Posterior vena cava (tissue), 2 donors: ENCODE measurements at regions not wholly inside any gene's neighbourhood (a gene's known extent, or its start where the extent isn't known, plus 50 kb on each side); places are given as distances from the start of the nearest gene placed in this dataset.
"Not testable (repeated sequence)": the region's sequence is repeated elsewhere in the genome, so short reads cannot be mapped to it uniquely, and the experiment has no call there.

ENCODE experiments used
- DNase-seq: peaks from one replicate; pipeline ENCODE4 v3.0.0-alpha.2; 2020; ENCODE audit warnings: low spot score
- intact Hi-C, 2 donors: fragments of 100-400 bp; cut with DNase I; formaldehyde crosslinking; loops; one replicate each; pipeline versions ENCODE4 v1.14.1 to v1.14.2; 2022 to 2023
- donor health status: DM: yes; HTN: yes; CAD: no.
- donor health status: DM: yes; HTN: yes; CAD: no.

DNA sequence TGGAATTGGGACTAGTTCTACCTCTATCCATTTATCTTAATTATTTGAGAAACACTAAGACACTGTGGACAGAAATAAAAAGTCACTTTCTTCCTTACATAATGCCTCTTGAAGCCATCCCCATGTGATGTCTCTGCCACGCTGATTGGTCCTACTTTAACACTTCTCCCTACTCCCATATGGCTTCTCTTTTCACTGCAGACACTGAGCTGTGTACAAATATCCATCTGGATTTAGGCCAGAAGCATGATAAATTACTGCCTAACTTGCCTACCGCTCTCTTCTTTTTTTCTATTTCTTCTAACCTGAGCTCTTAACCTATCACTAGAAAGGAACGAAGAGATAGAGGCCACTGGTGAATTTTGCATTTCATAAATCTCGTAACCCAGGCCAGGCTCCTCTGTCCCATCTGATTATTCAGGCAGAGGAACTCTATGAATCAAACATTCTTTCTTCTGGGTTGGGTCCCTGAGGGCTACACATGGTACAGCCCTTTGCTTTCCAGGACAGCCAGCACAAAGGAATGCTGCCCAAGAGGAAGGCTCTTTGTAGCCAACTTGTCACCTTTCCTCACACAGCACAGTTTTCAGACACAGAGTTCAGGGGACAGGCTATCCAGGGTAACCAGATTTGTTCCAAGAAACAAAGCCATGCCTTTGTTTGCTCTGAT lies 878.5 kb upstream of the LRRC4C start:
- intact Hi-C loops, result no loop called here
- no peak for DNase-seq

DNA sequence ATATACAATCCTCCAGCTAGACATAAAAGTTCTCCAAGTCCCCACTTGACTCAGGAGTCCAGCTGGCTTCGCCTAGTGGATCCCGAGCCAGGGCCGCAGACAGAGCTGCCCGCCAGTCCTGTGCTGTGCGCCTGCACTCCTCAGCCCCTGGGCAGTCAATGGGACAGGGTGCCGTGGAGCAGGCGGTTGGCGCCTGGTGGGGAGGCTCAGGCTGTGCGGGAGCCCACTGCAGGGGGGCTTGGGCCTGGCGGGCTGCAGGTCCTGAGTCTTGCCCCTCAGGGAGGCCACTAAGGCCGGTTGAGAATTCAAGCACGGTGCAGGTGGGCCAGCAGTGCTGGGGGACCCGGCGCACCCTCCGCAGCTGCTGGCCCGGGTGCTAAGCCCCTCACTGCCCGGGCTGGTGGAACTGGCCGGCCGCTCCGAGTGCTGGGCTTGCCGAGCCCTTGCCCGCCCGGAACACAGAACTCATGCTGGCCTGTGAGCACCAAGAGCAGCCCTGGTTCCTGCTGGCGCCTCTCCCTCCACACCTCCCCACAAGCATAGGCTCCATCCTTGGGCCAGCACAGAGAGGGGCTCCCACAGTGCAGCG lies 884.8 kb upstream of the LRRC4C start:
- DNase-seq, result no peak
- intact Hi-C loops, result no loop called here

DNA sequence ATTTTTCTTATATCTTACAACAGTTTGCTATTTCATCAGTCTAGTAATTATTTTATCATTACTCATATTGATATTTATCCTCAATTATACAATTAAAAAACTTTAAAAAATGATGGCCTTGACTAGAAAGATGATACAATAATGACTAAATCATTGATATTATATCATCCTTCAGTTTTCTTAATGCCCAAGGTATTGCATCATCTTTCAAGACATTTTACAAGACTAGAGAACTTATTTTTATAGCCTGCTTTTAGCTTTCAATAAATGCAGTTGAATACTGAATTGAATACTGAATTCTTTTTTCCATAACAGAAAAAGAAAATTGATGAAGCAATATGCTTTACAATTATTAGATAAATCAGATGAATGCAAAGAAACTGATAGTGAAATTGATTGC lies 886.5 kb upstream of the LRRC4C start:
- intact Hi-C loops, result no loop called here

DNA sequence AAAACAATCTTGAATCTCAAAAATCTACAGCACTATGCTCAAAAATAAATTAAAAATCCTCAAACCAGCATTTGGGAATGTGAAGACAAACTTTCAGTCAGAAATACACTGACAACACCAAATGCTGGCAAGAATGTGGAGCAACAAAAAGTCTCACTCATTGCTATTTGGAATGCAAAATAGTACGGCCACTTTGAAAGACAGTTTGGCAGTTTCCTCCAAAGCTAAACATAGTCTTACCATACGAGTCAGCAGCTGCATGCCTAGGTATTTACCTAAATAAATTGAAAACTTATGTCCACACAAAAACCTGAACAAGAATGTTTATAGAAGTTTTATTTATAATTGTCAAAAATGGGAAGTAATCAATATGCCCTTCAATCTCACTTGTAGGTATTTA lies 904.2 kb upstream of the LRRC4C start:
- intact Hi-C loops, result loop anchor here in 1 of 2 donors (1.0 kb wide), 1 partner anchor 16 kb away; no protein-coding TSS in a partner anchor
- no peak for DNase-seq

More for the DNA sequence above, 886.5 kb upstream of the LRRC4C start:
- DNase-seq, result no peak

DNA sequence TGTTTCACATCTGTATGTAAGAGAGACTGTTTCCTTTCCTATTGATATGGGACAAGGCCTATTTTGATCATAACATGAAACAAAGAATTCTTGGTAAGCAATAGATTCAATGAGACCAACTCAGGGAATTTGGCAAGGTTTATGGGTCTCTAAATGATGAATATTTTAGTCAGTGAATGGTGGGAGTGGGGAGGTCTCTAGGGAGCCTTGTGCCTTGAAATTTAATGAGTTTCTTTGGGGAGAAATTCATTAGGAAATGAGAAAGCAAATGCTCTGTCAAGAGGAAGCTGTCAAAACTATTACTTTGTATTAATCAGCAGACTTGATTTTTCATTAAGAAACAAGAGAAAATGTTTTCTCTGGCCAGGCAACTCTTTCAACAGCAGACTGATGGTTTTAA lies 921.7 kb upstream of the API5 start:
- DNase-seq, result no peak
- intact Hi-C loops, result no loop called here

DNA sequence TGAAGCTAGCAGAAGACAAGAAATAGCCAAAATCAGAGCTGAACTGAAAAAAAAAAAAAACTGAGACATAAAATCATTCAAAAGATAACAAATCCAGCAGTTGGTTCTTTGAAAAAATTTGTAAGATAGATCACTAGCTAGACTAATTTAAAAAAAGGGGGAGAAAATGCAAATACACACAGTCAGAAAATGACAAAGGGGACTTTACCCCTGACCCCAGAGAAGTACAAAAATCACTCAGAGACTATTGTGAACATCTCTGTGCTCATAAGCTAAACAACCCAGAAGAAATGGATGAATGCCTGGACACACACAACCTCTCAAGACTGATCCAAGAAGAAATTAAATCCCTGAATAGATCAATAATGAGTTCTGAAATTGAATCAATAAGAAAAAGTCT lies 914.3 kb upstream of the API5 start:
- intact Hi-C loops, result no loop called here
- no peak for DNase-seq

DNA sequence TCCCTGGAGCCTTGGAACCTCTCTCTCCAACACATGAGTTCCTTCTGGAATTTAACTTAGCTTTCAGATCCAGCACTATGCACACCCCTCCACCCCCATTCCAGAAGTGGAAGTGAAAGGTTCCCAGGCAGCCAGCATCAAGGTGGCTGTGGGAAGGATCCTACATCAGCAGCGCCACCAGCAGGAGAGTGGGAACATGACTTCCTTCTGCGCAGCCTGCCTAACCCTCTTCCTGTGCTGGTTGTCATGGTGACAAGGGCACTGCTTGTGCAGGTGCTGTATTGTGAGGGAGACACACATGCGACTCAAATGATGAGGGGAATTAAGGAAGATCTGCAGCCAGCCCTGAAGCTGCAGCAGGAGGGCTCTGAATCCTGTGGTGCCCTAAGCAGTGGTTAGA lies 904.5 kb upstream of the API5 start:
- no peak for DNase-seq
- intact Hi-C loops, result no loop called here

DNA sequence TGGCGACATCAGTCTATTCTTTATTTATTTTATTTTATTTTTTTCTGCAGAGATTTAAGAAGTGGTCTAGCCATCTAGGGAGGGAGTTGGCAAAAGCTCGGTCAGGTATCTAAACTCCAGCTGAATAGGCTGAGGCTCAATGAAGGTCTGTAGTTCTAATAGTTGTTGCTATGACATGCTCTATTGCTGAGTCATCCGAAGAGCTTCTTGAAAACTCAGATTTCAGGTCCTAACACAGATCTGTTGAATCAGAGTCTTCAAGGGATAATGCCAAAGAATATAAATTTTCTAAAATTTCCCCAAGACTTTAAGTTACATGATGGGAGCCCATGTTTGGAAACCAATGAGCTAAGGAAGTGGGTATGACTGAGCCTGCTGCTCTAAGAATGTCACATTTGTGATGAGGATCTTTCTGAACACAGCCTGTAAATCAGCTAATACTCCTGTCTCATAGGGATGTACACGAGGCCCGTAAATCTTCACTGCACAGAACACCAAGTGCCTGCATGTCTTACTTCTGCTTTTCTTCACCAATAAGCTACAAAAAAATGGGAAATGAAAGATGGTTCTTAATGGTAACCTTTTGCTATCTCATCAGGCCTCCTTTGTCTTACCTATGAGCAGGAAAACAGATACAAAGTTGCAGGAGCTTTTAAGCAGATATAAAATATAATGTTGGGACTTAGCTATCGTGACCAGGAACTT lies 901.4 kb upstream of the API5 start:
- intact Hi-C loops, result no loop called here

DNA sequence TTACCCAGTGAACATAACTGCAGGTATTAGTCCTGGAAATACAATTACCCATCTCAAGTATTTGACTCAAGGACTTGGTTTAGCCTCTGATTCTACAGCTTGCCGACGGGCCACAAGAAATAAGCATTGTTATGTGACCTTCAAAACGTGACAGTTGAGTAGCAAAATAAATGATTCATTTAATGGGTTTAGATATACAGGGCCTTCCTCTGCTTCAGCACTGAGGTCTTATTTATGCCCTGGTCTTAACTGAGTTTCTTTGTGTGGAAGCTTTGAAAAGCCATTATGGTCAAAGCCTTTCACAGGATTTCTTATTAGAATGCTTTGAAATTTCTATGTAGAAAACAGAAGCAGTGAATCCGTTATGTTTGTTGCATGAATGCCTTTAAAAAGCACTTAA lies 899.2 kb upstream of the API5 start:
- intact Hi-C loops, result no loop called here

More for the DNA sequence above, 901.4 kb upstream of the API5 start:
- no peak for DNase-seq

DNA sequence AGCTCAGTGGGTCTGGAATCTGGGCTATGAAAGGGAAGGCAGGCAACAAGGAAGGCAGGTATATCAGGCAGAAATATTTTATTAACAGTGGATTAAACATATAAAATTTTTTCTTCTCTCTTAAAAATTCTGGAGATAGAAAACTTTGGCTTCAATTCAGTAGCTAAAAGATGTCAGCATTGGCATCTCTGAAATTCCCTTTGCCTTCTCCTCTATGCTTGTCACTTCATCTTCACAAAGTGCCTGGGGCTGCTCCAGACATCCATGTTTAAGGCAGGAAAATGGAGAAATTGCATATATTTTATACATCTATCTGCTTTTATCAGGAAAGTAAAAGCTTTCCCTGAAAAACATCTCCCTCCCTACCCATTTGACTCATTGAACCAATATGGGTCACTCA lies 894.1 kb upstream of the API5 start:
- intact Hi-C loops, result no loop called here
- DNase-seq, result no peak

More for the DNA sequence above, 899.2 kb upstream of the API5 start:
- DNase-seq, result no peak

DNA sequence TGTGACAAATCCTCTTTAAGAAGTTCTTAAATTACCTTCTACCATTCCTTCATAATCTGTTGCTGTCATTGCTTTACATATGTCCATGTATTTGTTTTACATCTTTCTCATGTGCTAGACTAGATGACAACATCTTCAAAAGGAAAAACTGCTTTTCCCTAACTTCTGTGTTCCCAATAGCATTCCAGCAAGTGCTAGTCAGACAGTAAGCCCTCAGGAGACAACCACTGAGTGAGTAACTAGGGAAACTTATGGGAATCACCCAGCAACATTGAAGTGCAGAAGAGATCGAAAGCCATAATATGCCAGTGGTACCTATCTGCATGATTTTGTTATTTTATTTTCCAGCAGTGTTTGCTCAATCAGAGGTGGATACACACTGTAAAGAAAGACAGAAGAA lies 889.7 kb upstream of the API5 start:
- DNase-seq, result no peak
- intact Hi-C loops, result no loop called here

DNA sequence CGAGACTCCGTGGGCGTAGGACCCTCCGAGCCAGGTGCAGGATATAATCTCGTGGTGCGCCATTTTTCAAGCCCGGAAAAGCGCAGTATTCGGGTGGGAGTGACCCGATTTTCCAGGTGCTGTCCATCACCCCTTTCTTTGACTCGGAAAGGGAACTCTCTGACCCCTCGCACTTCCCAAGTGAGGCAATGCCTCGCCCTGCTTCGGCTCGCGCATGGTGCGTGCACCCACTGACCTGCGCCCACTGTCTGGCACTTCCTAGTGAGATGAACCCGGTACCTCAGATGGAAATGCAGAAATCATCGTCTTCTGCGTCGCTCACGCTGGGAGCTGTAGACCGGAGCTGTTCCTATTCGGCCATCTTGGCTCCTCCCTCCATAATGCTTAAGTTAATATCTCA lies 876.9 kb upstream of the API5 start:
- intact Hi-C loops, DNase-seq: not testable (repeated sequence)

DNA sequence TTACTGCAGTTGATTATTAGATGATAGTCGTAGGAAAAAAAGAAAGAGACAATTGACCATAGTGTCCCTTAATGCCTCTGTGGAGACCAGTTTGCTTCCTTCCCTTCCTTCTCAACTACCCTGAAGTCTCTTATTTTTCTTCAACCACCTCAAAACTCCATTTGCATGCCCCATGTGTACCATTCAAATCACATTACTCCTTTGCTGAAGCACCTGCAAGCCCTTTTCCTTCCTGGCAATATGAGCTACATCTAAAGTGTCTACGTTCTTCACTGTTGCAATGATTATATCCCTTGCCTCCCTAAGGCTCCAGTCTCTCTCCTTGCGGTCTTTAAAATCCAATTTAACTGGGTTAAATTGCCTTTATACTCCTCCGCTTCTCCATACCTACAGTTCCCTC lies 867.4 kb upstream of the API5 start:
- intact Hi-C loops, result no loop called here
- DNase-seq, result no peak

DNA sequence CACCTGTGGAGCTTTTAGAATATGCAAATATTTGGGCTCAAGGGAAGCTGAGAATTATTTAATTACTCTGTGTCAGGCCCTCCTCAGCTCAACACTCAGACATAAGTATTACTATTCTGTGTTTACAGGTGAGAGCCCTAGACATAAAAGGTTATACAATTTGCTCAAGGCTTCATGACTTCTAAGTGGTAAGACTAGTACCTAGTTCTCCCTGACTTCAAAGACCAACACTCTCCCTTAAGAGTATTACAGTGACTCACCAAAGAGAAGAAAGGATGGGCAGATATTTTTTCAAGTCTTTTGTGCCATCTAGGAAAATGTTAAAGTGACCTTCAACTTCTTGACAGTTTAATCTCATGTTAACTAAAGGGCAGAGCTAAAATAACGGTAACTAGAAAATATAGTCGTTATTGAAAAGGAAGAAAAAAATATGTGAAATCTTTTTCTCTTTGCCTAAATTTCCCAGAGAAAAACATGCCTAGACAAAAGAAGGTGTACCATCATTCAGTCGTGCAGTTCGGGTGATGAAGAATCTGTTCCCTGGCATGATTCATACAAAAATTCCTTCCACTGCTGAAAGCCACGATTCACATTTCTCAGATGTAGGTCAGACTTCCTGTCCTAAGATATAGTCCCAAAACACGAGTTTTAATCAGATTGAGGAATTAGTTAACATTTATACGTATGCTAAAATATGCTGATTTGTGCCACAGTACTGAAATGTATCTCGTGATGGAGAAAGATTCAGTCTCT lies 849.1 kb upstream of the API5 start:
- no peak for DNase-seq
- intact Hi-C loops, result loop anchor here in 1 of 2 donors (5.0 kb wide), 1 partner anchor 595 kb away; no protein-coding TSS in a partner anchor

DNA sequence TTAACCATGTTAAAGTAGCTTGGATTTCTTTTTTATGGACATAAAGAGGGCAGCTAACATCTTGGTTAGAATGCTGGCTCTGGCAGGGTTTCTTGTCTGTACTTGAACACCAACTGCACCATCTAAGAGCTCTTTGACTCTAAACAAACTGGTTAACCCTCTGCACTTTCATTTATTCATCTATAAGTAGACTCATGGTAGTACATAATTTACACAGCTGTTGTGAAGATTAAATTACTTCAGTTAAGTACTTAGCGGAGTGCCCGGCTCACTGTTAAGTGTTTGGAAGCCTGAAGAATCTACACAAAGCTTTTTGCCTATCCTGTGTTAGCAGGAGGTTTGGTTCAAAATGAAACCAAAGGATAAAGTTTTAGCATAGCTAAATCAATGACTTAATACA lies 846.2 kb upstream of the API5 start:
- intact Hi-C loops, result no loop called here
- no peak for DNase-seq

DNA sequence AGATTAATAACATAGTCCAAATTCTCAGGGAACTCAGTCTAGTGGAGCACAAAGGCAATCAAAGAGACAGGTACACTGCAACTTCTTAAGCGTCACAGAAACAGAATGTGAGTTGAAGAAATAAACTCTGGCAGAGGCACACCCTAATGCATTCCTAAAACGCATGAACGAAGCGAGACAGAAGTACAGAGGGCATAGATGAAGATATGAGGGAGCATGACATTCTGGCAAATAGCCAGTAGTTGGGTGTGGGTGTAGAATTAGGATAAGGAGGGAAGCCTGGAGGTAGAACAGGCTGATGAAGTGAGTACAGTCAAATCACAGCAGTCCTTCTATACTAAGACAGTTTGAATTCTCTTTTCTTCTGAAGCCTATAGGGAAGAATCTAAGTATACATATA lies 838.7 kb upstream of the API5 start:
- intact Hi-C loops, result no loop called here
- no peak for DNase-seq

DNA sequence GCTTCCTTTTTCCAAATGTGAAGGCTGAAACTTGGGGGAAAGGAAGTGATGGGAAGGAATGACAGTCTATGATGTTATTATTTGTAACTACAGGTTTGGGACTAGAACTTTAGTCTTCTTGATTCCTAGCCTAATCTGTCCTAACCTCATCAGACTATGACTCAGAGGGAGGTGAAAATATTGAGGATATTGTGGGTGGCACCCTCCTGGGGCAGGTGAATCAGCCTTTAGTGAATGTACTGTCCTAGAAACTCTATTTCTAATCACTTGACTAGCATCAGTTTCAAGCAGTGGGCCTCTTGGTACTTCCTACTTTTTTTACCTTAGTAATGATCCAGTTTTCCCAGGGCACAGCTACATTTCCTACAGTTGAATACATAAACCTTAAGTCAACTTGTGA lies 829.0 kb upstream of the API5 start:
- intact Hi-C loops, result no loop called here

DNA sequence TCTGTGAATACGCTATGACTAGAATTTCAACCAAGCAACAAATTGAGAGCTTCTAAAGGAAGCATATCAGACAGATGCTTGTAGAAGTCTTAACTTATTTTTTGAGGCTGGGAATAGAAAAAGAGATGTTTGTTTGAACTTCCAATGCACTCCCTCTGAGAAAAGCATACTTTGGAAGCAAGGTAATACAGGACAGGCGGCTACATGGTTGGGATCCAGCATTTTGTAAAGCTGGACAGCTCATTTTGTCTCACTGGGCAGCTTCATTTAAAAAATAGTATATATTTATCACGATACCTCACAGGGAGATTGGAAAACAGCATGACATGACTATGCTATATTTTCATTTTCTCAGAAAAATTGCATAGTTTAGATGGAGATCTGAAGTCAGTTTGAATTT lies 821.3 kb upstream of the API5 start:
- DNase-seq, result no peak
- intact Hi-C loops, result no loop called here

More for the DNA sequence above, 829.0 kb upstream of the API5 start:
- DNase-seq, result no peak

DNA sequence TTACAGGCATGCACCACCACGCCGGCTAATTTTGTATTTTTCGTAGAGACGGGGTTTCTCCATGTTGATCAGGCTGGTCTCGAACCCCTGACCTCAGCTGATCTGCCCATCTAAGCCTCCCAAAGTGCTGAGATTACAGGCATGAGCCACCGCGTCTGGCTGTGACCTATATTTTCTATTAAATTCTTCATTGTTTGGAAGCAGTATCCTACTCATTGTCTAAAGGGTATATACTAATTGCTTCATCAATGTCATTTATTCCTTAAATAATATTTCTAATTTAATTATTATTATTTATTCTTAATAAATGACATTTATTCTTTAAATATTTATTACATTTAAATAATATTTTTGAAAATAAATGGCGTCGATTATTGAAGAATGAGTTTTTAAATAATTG lies 817.3 kb upstream of the API5 start:
- no peak for DNase-seq
- intact Hi-C loops, result no loop called here

DNA sequence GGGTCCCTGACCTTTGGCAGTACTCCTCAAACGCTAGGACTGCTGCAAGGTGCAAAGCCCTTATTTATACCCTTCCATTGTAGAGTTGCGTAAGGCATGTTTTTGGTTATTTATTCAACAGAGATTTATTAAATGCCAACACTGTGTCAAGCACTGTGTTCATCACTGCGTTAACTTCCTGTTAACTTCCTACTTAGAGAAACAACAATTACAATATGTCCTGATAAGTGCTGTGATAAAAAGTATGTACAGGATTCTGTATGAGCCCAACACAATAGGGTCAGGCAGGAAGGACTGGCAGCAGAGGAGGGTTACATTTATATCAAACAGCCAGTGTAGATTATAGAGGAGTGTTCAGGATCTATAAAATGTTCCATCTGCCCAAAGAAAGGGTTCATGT lies 812.8 kb upstream of the API5 start:
- no peak for DNase-seq
- intact Hi-C loops, result loop anchor here in 1 of 2 donors (5.0 kb wide), 1 partner anchor 463 kb away; no protein-coding TSS in a partner anchor
